ENCODE measurements at regions not wholly inside any gene's neighbourhood (a gene's known extent, or its start where the extent isn't known, plus 50 kb on each side); places are given as distances from the start of the nearest gene placed in this dataset.

DNA sequence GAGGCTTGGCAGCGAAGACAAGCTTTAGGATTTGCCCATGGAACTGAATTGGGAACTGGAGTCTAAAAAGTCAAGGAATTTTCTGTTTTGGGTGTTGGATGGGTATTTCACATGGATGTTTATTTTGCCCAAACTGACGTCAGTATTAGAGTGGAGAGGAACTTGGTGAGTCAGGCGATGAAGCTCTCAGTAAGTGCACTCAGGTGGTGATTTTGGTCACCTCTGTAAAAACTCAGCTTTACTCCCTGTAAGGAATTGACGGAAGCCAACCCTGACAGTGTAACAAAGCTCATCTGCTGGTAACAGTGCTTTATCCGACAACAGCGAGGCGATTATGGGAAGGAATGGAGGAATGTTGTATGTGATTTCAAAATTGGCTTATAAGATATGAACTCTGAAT lies 77.0 kb upstream of the PGRMC2 start:
- peaks cover 10% of the 10 kb centered on the region for H3K4me1 ChIP-seq (ENCODE audit: control insufficient read depth, insufficient read depth, low read length)
- intact Hi-C loops (cut with micrococcal nuclease): no loop called here
- no TSS peak for BruUV-seq (replicated peaks)
- peak overlapping the region; percentile 1 for H2BK5ac ChIP-seq (ENCODE audit: low read depth, low read length, poor library complexity, severe bottlenecking)
- peak overlapping the region; percentile 70 for H3K4ac ChIP-seq (ENCODE audit: low read depth, low read length)
- H2AFZ ChIP-seq (replicated peaks; ENCODE audit: low read length, poor library complexity): no peak overlapping the region
- no peaks in the 10 kb centered on the region for H3K79me1 ChIP-seq (ENCODE audit: low read depth in 1 of 2, low read length in 2 of 2)
- no peak overlapping the region for H3K4me3 ChIP-seq (ENCODE audit: insufficient read depth, low read depth, low read length)
- in situ Hi-C loops (cut with MboI; ENCODE audit: low sequenced_read_pairs): no loop called here
- no peaks in the 10 kb centered on the region for H3K36me3 ChIP-seq (ENCODE audit: control insufficient read depth, insufficient read depth, low read length)
- H2BK120ac ChIP-seq (ENCODE audit: low read depth, low read length): peak overlapping the region; percentile 76
- TF ChIP-seq, protein P1, sequence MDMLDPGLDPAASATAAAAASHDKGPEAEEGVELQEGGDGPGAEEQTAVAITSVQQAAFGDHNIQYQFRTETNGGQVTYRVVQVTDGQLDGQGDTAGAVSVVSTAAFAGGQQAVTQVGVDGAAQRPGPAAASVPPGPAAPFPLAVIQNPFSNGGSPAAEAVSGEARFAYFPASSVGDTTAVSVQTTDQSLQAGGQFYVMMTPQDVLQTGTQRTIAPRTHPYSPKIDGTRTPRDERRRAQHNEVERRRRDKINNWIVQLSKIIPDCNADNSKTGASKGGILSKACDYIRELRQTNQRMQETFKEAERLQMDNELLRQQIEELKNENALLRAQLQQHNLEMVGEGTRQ (IDR thresholded peaks at IDR 0.05; ENCODE audit: low read depth, low read length): no peak
- TF ChIP-seq RAD21 (IDR thresholded peaks at IDR 0.05; ENCODE audit: low read length): no peak
- TF ChIP-seq MAZ (IDR thresholded peaks at IDR 0.05; ENCODE audit: borderline replicate concordance, low read depth, low read length): no peak
- TF ChIP-seq MXI1 (IDR thresholded peaks at IDR 0.05; ENCODE audit: borderline replicate concordance, low read depth, low read length): no peak
- TF ChIP-seq CHD1 (IDR thresholded peaks at IDR 0.05; ENCODE audit: low read depth, low read length): no peak
- TF ChIP-seq RFX5 (IDR thresholded peaks at IDR 0.05; ENCODE audit: low read depth, low read length): no peak
- no peak for TF ChIP-seq CEBPB (IDR thresholded peaks at IDR 0.05; ENCODE audit: low read depth, low read length)
- TF ChIP-seq POLR2A (IDR thresholded peaks at IDR 0.05; ENCODE audit: low read depth, low read length): no peak
- no peak for TF ChIP-seq CTCF (conservative IDR thresholded peaks at IDR 0.05; ENCODE audit: low read depth, low read length)
- no peak for TF ChIP-seq NFE2L2 (IDR thresholded peaks at IDR 0.05; ENCODE audit: low read depth, low read length)
- no peak for TF ChIP-seq RCOR1 (IDR thresholded peaks at IDR 0.05; ENCODE audit: insufficient replicate concordance, low read length)
- no peak for TF ChIP-seq MAFK (IDR thresholded peaks at IDR 0.05; ENCODE audit: low read depth, low read length)
- TF ChIP-seq SMC3 (IDR thresholded peaks at IDR 0.05; ENCODE audit: low read depth, low read length): no peak
- TF ChIP-seq, protein P2, sequence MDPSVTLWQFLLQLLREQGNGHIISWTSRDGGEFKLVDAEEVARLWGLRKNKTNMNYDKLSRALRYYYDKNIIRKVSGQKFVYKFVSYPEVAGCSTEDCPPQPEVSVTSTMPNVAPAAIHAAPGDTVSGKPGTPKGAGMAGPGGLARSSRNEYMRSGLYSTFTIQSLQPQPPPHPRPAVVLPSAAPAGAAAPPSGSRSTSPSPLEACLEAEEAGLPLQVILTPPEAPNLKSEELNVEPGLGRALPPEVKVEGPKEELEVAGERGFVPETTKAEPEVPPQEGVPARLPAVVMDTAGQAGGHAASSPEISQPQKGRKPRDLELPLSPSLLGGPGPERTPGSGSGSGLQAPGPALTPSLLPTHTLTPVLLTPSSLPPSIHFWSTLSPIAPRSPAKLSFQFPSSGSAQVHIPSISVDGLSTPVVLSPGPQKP (IDR thresholded peaks at IDR 0.05; ENCODE audit: borderline replicate concordance, low read depth, low read length): no peak
- CTCF ChIA-PET: no interaction called here
- DNase-seq (peak; percentile 74), ATAC-seq (ENCODE audit: low read depth) (peak; percentile 11; the same call in 1 of the 2 replicates)
- H4K91ac ChIP-seq (ENCODE audit: insufficient read depth, low read depth, low read length): peak overlapping the region; percentile 40; the same call in 1 of the 2 replicates
- H3K9ac ChIP-seq (ENCODE audit: low read depth, low read length): no peak overlapping the region
- peaks cover 2% of the 10 kb centered on the region; the same call in 1 of the 2 replicates for H3K9me1 ChIP-seq (ENCODE audit: insufficient read depth, low read length)
- H2BK15ac ChIP-seq (ENCODE audit: low read depth, low read length): peak overlapping the region; percentile 38; the same call in 1 of the 3 replicates
- H3K23ac ChIP-seq (ENCODE audit: low read depth, low read length): 0 out of 2 replicates have a peak overlapping the region, but pooled peaks have one; percentile 31
- no peak overlapping the region for H4K5ac ChIP-seq (ENCODE audit: low read depth, low read length)
- H2AK5ac ChIP-seq (ENCODE audit: low read depth, low read length): peak overlapping the region; percentile 74; the same call in 1 of the 2 replicates
- peak overlapping the region; percentile 60; the same call in 1 of the 2 replicates for H3K18ac ChIP-seq (ENCODE audit: low read depth, low read length)
- H3K4me2 ChIP-seq (ENCODE audit: low read depth, low read length): no peak overlapping the region
- H2AK9ac ChIP-seq (replicated peaks; ENCODE audit: low read depth, low read length, poor library complexity): no peak overlapping the region
- POLR2A ChIA-PET (ENCODE audit: unreplicated experiment): no interaction called here
- peak overlapping the region in 1 of 2 experiments; percentile 66; a peak in 2 of 4 replicates for H4K8ac ChIP-seq (ENCODE audit: low read depth in 2 of 2, low read length in 2 of 2)
- H3K9me3 ChIP-seq (ENCODE audit: control insufficient read depth, insufficient read depth, low read length): peaks cover 4% of the 10 kb centered on the region; the same call in 1 of the 2 replicates
- no peaks in the 10 kb centered on the region for H4K20me1 ChIP-seq (ENCODE audit: insufficient read depth, low read length)
- peak overlapping the region; percentile 80 for H2BK20ac ChIP-seq (ENCODE audit: low read depth, low read length)
- H3K27ac ChIP-seq (ENCODE audit: insufficient read depth, low read length): no peak overlapping the region
- 83% methylated on average over 1 of the region's 7 CpGs; no CpG with 5 or more reads in 1 of the 2 experiments for WGBS, 2 experiments (ENCODE audit: extremely low coverage in 2 of 2, insufficient read length in 1 of 2)
- no peaks in the 10 kb centered on the region for H3K27me3 ChIP-seq (ENCODE audit: control insufficient read depth, insufficient read depth, low read length)
- dilution Hi-C loops (cut with HindIII; ENCODE audit: low sequenced_read_pairs, unreplicated experiment): no loop called here
- no peak overlapping the region for H3K14ac ChIP-seq (replicated peaks; ENCODE audit: low read depth, low read length)
- no peak overlapping the region for H3K56ac ChIP-seq (ENCODE audit: extremely low read depth, insufficient read depth, low read length)

All from IMR-90 (cell line).